ELR (cell line): ENCODE measurements at regions not wholly inside any gene's neighbourhood (a gene's known extent, or its start where the extent isn't known, plus 50 kb on each side); places are given as distances from the start of the nearest gene placed in this dataset.
"Not testable (repeated sequence)": the region's sequence is repeated elsewhere in the genome, so short reads cannot be mapped to it uniquely, and the experiment has no call there.

Experiments
- DNase-seq: peaks from one replicate; pipeline ENCODE4 v3.0.0-alpha.2; 2015; ENCODE audit warnings: low read depth

- DNase-seq, result peak; percentile 3
Measured at GRCh38 chr11:23865341-23865975, 631.4 kb upstream of the LUZP2 start.

- DNase-seq, result peak; percentile 29
Measured at GRCh38 chr11:23866641-23867040, 630.2 kb upstream of the LUZP2 start.

GRCh38 chr11:23869671-23870070 lies 627.2 kb upstream of the LUZP2 start:
- DNase-seq, result no peak

GRCh38 chr11:23873406-23873805 lies 623.4 kb upstream of the LUZP2 start:
- DNase-seq, result no peak

GRCh38 chr11:23875176-23875850 lies 621.5 kb upstream of the LUZP2 start:
- DNase-seq, result no peak

GRCh38 chr11:23883426-23884048 lies 613.3 kb upstream of the LUZP2 start:
- DNase-seq, result not testable (repeated sequence)

- no peak for DNase-seq
Measured at GRCh38 chr11:23884341-23884740, 612.5 kb upstream of the LUZP2 start.

GRCh38 chr11:23885801-23886200 lies 611.1 kb upstream of the LUZP2 start:
- DNase-seq, result no peak

- not testable (repeated sequence) for DNase-seq
Measured at GRCh38 chr11:23887122-23887521, 609.7 kb upstream of the LUZP2 start.

GRCh38 chr11:23893126-23893525 lies 603.7 kb upstream of the LUZP2 start:
- no peak for DNase-seq

- DNase-seq, result peak; percentile 90
Measured at GRCh38 chr11:23897453-23898286, 599.2 kb upstream of the LUZP2 start.

- peak; percentile 94 for DNase-seq
Measured at GRCh38 chr11:23903044-23903704, 593.7 kb upstream of the LUZP2 start.

GRCh38 chr11:23919455-23919854 lies 577.4 kb upstream of the LUZP2 start:
- DNase-seq, result no peak

GRCh38 chr11:23923357-23923756 lies 573.5 kb upstream of the LUZP2 start:
- no peak for DNase-seq

GRCh38 chr11:23924226-23924625 lies 572.6 kb upstream of the LUZP2 start:
- DNase-seq, result no peak

- DNase-seq, result no peak
Measured at GRCh38 chr11:23931443-23931842, 565.4 kb upstream of the LUZP2 start.

GRCh38 chr11:23932485-23932898 lies 564.4 kb upstream of the LUZP2 start:
- peak; percentile 16 for DNase-seq

GRCh38 chr11:23933721-23934120 lies 563.1 kb upstream of the LUZP2 start:
- DNase-seq, result no peak

GRCh38 chr11:23934671-23935270 lies 562.1 kb upstream of the LUZP2 start:
- DNase-seq, result not testable (repeated sequence)

GRCh38 chr11:23942117-23942815 lies 554.6 kb upstream of the LUZP2 start:
- not testable (repeated sequence) for DNase-seq

- no peak for DNase-seq
Measured at GRCh38 chr11:23944923-23945322, 551.9 kb upstream of the LUZP2 start.
